ENCODE measurements at regions not wholly inside any gene's neighbourhood (a gene's known extent, or its start where the extent isn't known, plus 50 kb on each side); places are given as distances from the start of the nearest gene placed in this dataset.

DNA sequence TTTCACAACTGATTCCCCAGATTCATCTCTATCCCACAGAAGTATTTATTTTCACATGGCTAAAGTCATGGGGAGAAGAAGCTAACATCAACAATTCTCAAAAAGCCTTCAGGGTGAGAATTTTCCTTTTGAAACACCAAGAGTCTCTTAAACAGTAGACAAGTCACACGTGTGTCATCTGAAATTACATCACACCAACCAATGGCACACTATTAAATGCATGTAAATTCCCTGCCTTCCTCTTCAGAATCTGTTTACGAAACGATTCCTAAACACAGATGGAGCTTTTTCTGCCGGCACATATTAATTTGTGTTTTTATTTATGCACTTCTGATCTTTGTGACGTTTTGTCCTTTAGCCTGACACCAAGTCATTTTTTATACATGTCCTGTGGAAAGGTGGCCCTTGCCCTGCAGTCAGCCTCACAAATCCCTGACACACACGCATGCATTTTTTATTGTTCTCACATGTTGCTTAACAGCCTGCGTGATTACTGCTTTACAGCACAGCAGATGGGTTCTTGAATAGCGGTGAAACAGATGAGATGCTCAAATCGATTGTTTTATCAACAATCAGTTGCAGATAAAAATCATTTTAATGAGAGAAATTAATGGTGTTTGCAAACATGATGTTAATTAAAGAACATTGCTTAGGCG, 735.9 kb upstream of the TENM3 start:
- intact Hi-C loops (cut with micrococcal nuclease): no loop called here

- intact Hi-C loops (cut with micrococcal nuclease): no loop called here
Measured at GRCh38 chr4:181507938-181508337, 735.3 kb upstream of the TENM3 start.

DNA sequence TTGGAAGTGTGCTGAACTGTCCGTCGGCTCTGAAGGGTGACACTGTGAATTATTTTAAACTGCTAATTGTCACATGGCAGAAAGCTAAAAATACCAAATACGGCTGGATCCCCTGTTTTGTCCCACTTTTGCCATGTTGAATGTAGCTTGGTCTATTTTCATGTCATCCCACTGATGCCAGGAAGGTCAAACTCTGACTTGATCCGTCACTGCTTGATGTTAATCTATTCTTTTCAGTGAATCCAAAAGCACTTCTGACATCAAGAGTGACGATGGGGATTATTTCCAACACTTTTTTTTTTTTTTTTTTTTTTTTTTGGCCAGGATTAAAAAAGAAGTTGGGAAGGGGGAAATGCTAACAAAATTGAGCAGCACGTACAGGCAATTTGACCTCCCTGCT, 734.6 kb upstream of the TENM3 start:
- intact Hi-C loops (cut with micrococcal nuclease): no loop called here

DNA sequence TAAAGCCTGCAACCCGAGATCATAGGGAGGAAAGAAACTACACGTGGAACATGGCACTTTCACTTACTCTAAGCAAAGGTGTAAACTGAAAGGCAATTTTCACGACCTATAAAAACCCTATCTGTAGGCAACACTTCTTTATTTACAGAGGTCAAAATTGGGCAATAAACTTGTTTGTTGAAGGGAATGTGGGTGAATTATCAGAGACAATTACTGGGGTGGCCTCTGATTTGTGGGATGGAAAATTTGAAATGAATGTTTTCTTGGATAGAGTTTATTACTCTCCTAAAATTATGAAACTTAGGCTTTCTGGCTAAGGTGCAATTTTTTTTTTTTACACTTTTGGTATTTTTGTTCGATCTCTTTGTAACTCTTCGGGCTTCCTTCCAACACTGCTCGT, 734.1 kb upstream of the TENM3 start:
- intact Hi-C loops (cut with micrococcal nuclease): no loop called here

DNA sequence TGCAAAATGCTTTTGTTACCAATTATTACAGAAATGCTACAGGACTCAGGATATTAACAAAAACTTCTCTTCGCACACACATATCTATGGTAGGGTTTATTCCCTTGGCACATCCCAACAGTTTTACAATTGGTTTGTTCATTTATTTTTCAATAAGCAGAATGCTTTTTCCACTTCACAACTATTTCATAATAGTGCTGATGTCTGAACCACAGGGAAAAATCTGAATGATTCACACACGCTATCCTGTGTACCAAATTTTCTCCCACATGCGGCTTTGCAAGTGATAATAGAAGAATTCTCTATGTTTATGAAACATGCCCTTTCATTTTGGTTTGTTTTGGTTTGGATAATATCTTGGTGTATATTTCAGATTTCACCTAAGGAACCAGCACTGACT, 725.7 kb upstream of the TENM3 start:
- intact Hi-C loops (cut with micrococcal nuclease): no loop called here

- intact Hi-C loops (cut with micrococcal nuclease): no loop called here
Measured at GRCh38 chr4:181520790-181521189, 722.4 kb upstream of the TENM3 start.

DNA sequence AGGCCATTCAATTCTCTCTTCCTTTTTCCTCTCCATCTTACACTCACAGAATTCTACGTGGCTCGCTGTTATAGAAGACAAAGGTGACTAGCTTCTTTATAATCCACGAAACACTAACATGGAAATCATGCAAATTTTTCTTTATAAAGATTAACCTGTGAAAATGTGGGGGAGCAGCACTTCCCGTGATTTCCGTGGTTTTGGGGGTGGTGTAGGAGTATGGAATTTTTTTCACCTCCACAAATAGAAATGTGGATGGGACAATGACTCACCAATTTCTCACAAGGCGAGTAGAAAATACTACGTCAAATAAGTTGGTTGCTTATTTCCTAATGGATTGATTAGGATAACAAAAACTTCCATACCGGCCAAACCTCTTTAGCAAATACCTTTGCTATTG, 719.2 kb upstream of the TENM3 start:
- intact Hi-C loops (cut with micrococcal nuclease): no loop called here

- intact Hi-C loops (cut with micrococcal nuclease): no loop called here
Measured at GRCh38 chr4:181524499-181524898, 718.7 kb upstream of the TENM3 start.

GRCh38 chr4:181525634-181526033, 717.6 kb upstream of the TENM3 start:
- intact Hi-C loops (cut with micrococcal nuclease): no loop called here

DNA sequence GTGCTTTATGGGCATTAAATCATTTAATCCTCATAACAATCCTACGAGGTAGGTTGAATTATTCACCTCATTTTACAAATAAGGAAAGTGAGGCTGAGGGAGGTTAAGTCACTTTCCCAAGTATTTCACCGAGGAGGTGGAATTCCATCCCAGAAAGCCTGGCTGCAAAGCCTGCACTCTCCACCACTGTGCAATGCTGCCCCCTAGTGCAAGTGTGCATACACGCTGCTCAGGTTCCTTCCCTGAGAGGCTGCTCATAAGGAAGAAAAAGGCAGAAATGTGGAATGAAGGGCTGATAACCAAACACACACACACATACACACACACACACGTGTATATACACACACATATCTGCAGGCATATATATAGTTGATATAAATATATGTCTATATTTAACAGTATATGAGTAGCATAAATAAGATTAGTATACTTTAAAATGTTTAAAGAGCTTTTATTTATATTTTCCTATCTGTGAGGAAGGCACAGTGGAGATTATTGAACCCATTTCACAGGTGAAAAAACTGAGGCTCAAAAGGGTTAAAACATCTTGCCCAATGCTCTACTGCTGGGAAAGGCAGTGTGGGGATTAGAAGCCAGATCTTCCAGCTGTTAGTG, 714.5 kb upstream of the TENM3 start:
- intact Hi-C loops (cut with micrococcal nuclease): loop anchor here (1.0 to 2.0 kb wide), 3 partner anchors 228 to 863 kb away; no protein-coding TSS in a partner anchor

GRCh38 chr4:181529537-181529936, 713.7 kb upstream of the TENM3 start:
- intact Hi-C loops (cut with micrococcal nuclease): loop anchor here (2.0 kb wide), 1 partner anchor 229 kb away; no protein-coding TSS in a partner anchor

DNA sequence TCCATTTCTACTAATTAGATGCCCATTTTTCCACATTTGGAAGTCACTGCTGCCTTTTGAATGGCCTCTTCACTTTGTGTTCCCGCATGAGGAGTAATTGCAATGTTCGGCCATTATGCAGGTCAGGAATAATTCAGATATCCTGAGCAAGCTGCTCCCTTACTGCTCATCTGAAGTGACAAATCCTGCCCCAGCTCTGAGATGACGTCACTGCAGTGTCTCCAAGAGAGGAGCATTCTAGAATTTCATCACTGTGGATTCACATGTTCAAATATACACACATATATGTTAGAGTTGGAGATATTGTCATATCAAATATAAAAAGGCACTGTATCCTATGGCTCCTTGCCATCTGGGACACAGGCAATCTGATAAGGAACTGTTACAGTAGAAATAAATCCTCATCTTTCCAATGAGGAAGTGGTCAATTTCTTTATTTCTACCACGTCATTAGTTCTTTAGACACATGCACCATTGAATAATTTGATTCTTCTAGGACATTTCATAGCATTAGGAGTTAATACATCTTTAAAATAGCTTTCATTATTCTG, 706.9 kb upstream of the TENM3 start:
- intact Hi-C loops (cut with micrococcal nuclease): no loop called here

DNA sequence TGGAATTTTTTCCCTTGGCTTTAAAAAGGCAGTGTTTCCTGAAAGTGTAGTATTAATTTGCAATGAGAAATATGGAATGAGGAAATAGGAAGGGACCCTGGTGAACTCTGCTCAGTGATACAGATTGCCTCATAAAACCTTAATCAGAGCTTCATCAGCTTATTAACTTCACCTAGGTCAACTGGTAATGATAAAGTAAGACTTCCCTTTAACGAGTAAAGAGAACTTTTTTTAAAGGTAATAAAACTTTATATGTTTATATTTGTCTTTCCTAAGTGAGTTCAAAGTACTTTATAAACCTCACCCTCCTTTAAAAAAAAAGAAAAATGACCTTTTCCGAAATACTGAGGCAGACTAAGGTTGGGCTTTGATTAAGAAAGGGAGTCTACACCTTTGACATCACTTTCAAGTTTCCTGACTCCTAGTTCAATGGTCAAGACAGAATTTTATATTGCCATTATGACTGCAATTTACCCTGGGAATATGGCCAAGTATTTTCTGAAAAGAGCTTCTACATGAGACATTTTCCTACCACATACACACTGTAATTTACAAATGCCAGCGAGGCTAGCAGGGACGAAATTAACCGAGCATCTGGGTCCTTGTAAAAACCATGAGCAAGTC, 706.3 kb upstream of the TENM3 start:
- intact Hi-C loops (cut with micrococcal nuclease): no loop called here

GRCh38 chr4:181538431-181538830, 704.8 kb upstream of the TENM3 start:
- intact Hi-C loops (cut with micrococcal nuclease): no loop called here

- intact Hi-C loops (cut with micrococcal nuclease): no loop called here
Measured at GRCh38 chr4:181541396-181541795, 701.8 kb upstream of the TENM3 start.

GRCh38 chr4:181548873-181549575, 694.2 kb upstream of the TENM3 start:
- intact Hi-C loops (cut with micrococcal nuclease): no loop called here

DNA sequence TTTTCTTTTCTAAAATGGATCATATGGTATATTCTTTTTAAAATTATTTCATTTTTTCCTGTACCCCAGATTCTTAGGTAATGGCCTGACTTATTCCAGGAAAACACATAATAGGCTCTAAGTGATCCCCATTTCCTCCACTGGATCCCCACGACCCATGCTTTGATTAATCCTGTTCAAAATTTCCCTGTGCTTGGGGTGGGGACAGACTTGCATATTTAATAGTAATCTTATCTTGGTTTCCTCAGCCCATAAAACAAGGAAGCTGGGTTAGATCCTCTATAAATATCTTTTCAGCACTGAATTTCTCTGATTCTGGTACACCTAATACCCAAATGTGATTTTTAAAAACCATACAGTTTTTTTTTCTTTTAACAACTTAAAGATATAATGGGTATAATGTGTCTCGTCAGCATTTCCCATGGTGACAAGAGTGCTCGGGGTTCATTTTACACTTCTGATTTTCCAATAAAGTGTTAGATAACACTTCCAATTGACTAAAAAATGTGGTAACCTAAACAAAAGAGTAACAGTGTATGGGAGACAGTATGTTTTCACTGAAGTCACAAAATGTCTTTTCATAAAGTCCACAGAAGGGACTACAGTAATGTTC, 693.5 kb upstream of the TENM3 start:
- intact Hi-C loops (cut with micrococcal nuclease): no loop called here

DNA sequence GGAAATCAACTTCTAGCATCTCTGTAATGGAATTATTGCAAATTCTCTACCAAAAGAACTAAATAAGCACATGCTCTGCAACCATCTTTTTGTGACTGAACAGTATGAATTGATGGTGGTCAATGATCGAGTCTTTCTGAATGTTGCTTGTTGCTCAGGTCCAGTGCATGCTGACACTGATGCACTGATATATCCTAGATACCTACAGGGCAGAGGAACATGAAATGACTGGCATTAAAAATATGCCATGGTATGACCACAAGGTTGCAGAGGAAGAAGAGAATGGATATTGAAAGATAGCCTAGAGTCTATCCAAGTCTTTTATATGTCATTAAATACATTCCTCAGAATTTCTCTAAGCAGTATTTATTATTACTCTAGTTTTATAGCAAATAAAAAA, 692.8 kb upstream of the TENM3 start:
- intact Hi-C loops (cut with micrococcal nuclease): no loop called here

GRCh38 chr4:181559637-181560036, 683.6 kb upstream of the TENM3 start:
- intact Hi-C loops (cut with micrococcal nuclease): no loop called here

DNA sequence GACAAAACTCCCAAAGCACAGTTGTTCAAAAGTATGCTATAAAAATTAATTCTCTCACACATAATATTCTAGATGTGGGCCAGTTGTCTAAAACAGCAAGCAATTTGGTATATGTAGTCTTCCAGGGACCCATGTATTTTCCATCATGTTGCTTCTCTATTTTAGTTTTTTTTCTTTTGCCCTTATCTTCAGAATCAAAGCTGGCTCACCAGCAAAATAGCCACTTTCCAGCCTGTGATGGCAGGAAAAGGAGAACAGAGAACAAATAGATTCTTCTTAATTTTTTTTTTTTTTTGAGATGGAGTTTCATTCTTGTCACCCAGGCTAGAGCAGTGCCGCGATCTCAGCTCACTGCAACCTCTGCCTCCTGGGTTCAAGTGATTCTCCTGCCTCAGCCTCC, 680.8 kb upstream of the TENM3 start:
- intact Hi-C loops (cut with micrococcal nuclease): no loop called here

- intact Hi-C loops (cut with micrococcal nuclease): no loop called here
Measured at GRCh38 chr4:181564625-181565024, 678.6 kb upstream of the TENM3 start.

- intact Hi-C loops (cut with micrococcal nuclease): no loop called here
Measured at GRCh38 chr4:181566490-181566889, 676.7 kb upstream of the TENM3 start.
